Spleen (tissue), 7 donors: ENCODE measurements at regions not wholly inside any gene's neighbourhood (a gene's known extent, or its start where the extent isn't known, plus 50 kb on each side); places are given as distances from the start of the nearest gene placed in this dataset.

ENCODE experiments used
- POLR2A ChIP-seq, 3 donors: fragments of 450-650 bp; IDR thresholded peaks; one replicate each; pipeline ENCODE4 v1.5.1; 2017; ENCODE audit warnings: antibody characterized with exemption in 3 of 3, mild to moderate bottlenecking in 1 of 3
- TF ChIP-seq, protein P1 (sequence below), 11 experiments: fragments of 200-600 bp in 7 of 11; fragments of 450-650 bp in 4 of 11; sonication (generic) in 4 of 11; IDR thresholded peaks in 8 of 11; conservative IDR thresholded peaks in 3 of 11; 1 replicate in 7 of 11; 2 replicates in 4 of 11; pipeline versions ENCODE4 v1.4.0 to v1.8.0; 2016 to 2021; ENCODE audit warnings: antibody characterized with exemption in 11 of 11, inconsistent platforms in 4 of 11, mild to moderate bottlenecking in 1 of 11
- donor health status: DM: no; HTN: no; CAD: no; lungs with moderate emphysema.
- donor health status: DM: no; HTN: no; CAD: no.
- donor health status: DM: no; HTN: no; CAD: no.

DNA sequence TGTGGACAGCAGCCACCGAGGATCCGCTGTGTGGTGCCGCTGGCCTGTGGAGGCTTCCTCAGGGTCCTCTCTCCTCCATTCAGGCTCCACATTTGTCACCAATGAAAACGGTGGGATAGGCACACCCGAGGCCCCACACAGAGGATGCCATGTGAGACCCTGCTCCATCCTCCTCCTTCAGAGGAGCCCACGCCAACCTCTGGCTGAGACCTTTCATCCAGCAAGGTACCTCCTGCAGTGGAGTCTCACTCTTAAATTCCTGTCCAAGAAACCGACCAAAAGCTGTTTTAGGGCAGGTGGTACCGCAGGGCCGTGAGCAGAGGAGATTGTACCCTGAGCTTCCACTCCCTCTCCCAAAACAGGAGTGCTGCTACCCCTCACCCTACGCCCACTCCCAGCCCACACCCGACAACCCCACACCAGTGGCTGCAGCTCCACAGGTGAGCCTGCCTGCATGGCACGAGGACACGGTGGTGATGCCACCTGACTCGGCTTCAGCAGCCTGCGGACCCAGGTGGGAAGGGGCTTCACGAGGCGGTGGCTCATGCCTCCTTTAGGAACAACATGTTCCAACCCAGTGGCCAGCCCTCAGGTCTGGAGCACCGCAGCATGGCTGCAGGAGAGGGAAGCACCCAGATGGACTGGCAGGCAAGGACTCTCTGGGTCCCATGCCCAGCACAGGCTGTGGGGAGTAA is 237.6 kb upstream of the AFDN start:
- TF ChIP-seq POLR2A (IDR thresholded peaks at IDR 0.05): no peak
- TF ChIP-seq, protein P1, sequence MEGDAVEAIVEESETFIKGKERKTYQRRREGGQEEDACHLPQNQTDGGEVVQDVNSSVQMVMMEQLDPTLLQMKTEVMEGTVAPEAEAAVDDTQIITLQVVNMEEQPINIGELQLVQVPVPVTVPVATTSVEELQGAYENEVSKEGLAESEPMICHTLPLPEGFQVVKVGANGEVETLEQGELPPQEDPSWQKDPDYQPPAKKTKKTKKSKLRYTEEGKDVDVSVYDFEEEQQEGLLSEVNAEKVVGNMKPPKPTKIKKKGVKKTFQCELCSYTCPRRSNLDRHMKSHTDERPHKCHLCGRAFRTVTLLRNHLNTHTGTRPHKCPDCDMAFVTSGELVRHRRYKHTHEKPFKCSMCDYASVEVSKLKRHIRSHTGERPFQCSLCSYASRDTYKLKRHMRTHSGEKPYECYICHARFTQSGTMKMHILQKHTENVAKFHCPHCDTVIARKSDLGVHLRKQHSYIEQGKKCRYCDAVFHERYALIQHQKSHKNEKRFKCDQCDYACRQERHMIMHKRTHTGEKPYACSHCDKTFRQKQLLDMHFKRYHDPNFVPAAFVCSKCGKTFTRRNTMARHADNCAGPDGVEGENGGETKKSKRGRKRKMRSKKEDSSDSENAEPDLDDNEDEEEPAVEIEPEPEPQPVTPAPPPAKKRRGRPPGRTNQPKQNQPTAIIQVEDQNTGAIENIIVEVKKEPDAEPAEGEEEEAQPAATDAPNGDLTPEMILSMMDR (IDR thresholded peaks at IDR 0.05 in 8 of 11, conservative IDR thresholded peaks at IDR 0.05 in 3 of 11): no peak
